HG03571 (cell line): ENCODE measurements at regions not wholly inside any gene's neighbourhood (a gene's known extent, or its start where the extent isn't known, plus 50 kb on each side); places are given as distances from the start of the nearest gene placed in this dataset.
A peak's percentile ranks its signal among the peaks of the same experiment; 100 is the strongest.
"Not testable (repeated sequence)": the region's sequence is repeated elsewhere in the genome, so short reads cannot be mapped to it uniquely, and the experiment has no call there.

Experiments used
- ATAC-seq: cut with Tn5 transposase; IDR thresholded peaks from one replicate; pipeline ENCODE4 v1.9.1; 2021; ENCODE audit not compliant: unreplicated experiment

GRCh38 chr5:123992641-123993040 lies 480.7 kb downstream of the CSNK1G3 start:
- no peak for ATAC-seq

DNA sequence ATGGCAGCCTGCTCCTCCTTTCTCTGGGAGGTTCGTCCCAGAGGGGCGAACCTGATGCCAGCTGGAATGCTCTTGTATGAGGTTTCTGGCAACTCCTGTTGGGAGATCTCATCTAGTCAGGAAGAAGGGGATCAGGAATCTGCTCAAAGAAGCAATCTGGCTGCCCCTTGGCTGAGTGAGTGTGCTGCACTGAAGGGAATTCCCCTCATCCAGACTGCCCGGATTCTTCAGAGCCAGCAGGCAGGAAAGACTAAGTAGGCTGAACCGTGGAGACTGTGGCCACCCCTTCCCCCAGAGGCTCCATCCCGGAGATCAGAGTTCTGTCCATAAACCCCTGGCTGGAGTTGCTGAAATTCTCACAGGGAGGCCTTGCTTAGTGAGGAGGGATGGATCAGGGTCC lies 476.0 kb downstream of the CSNK1G3 start:
- no peak for ATAC-seq

GRCh38 chr5:123976379-123977033 lies 464.5 kb downstream of the CSNK1G3 start:
- ATAC-seq: peak; percentile 81

DNA sequence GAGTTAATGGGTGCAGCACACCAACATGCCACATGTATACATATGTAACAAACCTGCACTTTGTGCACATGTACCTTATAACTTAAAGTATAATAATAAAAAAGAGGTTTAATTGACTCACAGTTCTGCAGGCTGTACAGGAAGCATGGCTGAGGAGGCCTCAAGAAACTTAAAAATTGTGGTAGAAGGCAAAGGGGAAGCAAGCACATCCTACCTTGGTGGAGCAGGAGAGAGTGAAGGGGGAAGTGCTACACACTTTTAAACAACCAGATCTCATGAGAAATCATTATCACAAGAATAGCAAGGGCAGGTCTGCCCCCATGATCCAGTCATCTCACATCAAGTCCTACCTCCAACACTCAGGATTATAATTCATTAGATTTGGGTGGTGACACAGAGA lies 463.5 kb downstream of the CSNK1G3 start:
- ATAC-seq: not testable (repeated sequence)

- ATAC-seq: no peak
Observed at GRCh38 chr5:123966781-123967180, 454.8 kb downstream of the CSNK1G3 start.

DNA sequence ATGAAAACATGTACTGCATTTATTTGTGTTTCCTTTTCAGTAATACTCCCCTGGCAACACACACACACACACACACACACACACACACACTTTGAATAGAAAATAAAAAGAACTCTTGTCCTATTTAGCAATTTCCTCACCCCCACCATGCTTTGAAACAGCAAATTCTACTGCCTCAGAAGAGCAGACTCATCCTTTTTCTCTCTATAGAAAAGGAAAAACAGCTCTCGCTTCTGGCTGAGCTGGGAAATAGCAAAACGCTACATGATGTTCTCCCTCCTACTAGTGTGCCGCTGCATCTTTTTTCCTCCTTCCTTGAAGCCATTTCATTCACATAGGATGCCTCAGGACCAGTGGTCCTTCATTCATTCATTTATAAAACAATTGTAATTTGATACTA lies 453.6 kb downstream of the CSNK1G3 start:
- no peak for ATAC-seq

GRCh38 chr5:123964884-123965283 lies 452.9 kb downstream of the CSNK1G3 start:
- no peak for ATAC-seq

GRCh38 chr5:123960526-123960925 lies 448.5 kb downstream of the CSNK1G3 start:
- ATAC-seq: no peak

DNA sequence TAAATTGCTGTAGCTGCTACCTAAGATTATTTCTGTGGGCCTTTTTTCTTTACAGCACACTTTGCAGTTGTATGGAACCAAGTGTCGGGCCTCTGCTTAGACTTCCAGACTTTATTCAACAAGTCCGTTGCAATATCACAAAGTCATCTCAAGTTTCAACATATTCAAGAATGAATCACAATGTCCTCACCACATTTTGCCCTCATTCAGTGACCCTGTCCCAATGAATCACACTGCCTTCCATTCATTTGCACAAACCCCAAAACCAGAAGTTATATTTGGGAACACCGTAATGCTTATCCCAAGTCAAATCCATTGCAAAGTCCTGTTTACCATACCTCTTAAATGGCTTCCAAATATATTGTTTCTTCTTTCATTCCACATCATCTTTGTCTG lies 439.6 kb downstream of the CSNK1G3 start:
- no peak for ATAC-seq

DNA sequence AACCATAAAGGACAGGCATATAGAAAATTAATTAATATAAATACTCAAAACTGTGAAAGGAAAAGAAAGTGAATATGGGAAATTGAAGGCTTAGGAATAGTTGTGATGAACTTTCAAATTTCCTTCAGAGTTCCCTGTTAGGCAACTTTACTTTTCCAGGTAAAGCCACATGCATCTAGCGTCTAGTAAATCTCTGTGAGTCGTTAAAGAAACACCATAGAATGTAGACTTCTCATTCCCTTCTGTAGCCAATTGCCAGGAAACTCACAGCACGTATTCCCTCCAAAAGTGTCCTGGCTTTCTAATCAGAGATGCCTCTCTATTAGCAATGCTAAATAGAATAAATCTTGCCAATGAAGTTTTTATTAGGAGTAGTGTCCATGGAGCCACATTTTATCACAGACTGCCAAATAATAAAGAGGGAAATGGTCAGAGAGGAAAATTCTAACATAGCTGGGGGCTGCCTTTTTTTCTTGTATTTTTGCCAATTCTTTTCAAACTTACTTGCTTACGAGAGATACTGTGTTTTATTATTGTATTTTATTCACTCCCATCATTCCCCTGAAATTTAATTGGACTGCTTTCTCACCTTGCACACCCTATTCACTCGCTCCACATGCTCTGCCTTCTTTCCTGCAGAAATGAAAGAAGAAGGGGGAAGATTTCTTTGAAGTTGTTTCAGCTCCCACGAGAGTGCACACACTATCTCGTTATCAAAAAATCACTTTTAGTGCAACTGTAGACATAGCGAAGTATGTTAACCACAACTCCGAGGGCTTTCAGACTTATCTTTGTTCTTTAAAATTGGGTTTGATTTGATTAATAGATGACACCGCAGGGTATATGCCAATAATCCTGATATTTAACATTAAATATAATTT lies 439.0 kb downstream of the CSNK1G3 start:
- no peak for ATAC-seq

- ATAC-seq: no peak
Observed at GRCh38 chr5:123949807-123950340, 437.9 kb downstream of the CSNK1G3 start.

DNA sequence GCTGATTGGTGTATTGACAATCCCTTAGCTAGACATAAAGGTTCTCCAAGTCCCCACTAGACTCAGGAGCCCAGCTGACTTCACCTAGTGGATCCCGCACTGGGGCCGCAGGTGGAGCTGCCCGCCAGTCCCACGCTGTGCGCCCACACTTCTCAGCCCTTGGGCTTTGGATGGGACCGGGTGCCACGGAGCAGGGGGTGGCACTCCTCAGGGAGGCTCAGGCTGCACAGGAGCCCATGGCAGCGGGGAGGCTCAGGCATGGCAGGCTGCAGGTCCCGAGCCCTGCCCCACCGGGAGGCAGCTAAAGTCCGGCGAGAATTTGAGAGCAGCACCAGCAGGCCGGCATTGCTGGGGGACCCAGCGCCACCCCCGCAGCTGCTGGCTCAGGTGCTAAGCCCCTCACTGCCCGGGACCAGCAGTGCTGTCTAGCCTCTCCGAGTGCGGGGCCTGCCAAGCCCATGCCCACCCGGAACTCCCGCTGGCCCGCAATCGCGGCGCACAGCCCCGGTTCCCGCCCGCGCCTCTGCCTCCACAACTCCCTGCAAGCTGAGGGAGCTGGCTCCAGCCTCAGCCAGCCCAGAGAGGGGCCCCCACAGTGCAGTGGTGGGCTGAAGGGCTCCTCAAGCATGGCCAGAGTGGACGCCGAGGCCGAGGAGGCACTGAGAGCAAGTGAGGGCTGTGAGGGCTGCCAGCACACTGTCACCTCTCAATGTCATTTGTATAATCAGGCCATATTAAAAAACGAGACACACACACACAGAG lies 437.2 kb downstream of the CSNK1G3 start:
- ATAC-seq: no peak

DNA sequence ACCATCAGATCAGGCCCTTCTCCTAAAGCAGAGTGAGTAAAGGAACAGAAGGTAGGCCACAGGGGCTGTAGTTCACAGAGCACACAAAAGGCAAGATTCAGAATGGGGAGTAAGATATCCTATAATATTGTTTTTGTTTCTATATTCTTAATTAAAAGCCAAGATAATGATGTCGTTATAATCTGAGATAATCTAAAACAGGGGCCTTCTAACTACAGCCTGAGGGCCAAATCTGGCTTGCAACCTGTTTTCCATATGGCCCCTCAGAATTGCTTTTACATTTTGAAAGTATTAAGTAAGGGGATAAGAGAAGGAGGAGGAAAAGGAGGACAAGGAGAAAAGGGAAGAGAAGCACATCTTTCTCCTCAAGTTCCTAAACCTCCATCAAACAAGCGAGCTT lies 435.8 kb downstream of the CSNK1G3 start:
- ATAC-seq: no peak

GRCh38 chr5:123945548-123945947 lies 433.6 kb downstream of the CSNK1G3 start:
- no peak for ATAC-seq

DNA sequence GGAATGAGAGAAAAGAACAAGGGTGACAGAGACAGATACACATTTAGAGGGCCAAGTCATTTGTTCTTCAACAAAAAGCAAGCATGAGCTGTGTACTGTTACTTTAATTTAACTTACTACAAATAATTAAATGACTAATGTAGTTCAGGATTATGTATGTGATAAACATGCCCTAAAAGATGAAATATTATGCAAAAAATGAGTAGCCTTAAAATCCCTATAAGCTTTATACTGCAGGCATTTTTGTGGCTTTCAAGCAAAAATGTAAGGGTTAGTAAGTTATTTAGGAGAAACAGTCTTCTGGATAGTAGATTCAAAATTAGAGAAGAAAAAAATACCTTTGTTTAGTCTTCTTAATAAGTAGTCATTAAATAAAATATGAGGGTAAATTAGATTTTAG lies 431.2 kb downstream of the CSNK1G3 start:
- ATAC-seq: no peak

- ATAC-seq: no peak
Observed at GRCh38 chr5:123940416-123940815, 428.4 kb downstream of the CSNK1G3 start.

GRCh38 chr5:123937230-123937629 lies 425.3 kb downstream of the CSNK1G3 start:
- ATAC-seq: no peak

GRCh38 chr5:123936548-123936947 lies 424.6 kb downstream of the CSNK1G3 start:
- ATAC-seq: no peak

GRCh38 chr5:123933812-123934211 lies 421.8 kb downstream of the CSNK1G3 start:
- not testable (repeated sequence) for ATAC-seq

GRCh38 chr5:123929055-123929474 lies 417.1 kb downstream of the CSNK1G3 start:
- ATAC-seq: no peak

DNA sequence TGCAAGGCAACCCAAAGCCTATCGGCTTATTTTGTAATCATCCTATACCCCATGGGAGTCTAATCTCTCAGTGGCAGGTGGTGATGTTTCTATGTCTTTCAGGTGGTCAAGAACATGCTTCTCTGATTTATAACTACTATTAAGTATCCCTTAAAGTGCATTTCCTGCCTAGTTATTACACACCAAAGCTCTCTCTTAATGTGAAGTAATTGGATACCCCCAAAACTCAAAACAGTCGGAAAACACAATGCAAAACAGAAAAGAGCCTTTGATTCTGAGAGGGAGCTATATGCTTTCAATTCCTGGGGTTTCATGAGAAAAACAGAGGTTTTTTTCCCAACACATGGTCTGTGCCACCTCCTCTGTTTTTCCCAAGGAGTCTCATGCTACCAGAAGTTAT lies 416.4 kb downstream of the CSNK1G3 start:
- ATAC-seq: no peak
